T-helper 1 cell treated with Interleukin-12 subunit alpha and Interleukin-12 subunit beta and Interleukin-4 antibody, amounts not matched to agents 30 ng/mL and 1 ng/mL, for 36 hours (primary cell): ENCODE measurements at regions not wholly inside any gene's neighbourhood (a gene's known extent, or its start where the extent isn't known, plus 50 kb on each side); places are given as distances from the start of the nearest gene placed in this dataset.
"Not testable (repeated sequence)": the region's sequence is repeated elsewhere in the genome, so short reads cannot be mapped to it uniquely, and the experiment has no call there.

Experiments used
- intact Hi-C: fragments of 100-400 bp; cut with micrococcal nuclease; formaldehyde crosslinking; loops from one replicate; pipeline ENCODE4 v1.15.1; 2024

DNA sequence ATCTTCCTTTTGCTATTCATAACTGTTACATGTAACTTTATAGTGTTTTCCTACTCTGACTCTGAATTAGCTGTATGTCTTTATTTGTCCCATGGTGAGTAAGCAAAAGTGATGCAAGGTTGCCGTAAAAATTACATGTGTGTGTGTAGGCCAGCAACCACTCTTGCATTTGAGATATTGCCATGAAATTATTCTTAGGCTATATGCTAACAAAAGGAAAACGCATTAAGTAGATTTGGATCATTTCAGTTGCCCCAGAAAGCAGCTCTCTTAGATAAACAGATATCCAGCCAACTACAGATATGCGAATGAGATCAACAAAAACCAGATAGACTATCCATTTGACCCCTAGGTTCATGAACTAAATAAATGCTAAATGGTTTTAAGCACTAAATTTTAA lies 73.6 kb downstream of the CYLC2 start:
- intact Hi-C loops = no loop called here

DNA sequence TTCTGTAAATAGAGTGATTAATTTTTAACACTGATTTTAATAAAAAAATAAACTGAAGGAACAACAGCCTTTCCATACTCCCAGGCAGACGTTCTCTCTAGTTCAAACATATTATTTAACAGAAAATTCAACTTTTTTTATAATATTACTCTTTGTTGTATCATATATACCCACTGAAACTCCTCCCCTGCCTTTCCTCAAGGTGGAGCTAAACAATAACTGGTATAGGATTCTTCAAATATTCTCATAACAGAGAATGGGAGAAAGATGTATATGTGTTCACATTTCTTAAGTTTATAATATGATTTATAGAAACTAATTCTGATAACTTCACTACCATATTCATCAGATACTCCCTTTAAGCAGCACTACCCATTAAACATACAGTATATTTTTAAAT lies 83.4 kb downstream of the CYLC2 start:
- intact Hi-C loops = no loop called here

DNA sequence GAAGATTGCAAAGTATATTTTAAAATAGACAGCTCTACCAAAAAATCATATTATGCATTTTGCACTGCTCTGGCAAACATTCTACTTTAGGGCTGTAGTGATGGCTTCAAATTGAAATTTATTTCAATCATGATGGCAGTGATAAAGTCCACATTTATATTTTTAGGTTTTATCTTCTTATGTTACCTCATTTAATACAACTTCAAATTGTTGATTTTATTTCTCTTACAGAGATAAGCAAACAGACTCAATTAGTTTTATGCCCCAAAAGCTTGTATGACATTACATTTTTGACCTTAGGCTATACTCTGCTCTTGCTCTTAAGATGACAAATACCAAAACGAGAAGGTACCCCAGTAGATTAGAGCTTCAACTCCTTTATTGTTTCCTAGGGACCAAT lies 87.4 kb downstream of the CYLC2 start:
- intact Hi-C loops = no loop called here

DNA sequence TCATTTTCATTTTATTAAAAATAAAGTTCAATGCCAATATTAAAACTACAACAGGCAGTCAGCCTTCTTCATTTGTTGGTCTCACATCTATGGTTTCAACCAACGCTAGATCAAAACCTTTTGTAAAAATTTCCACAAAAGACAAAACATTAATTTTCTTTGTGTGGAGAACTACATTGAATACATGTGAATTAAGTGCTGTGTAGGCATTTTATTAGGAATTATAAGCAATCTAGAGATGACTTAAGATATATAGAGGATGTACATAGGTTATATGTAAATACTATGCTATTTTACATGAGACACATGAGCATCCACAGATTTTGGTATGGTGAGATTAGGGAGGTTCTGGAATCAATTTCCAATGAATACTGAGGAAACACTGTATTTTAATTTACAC lies 94.2 kb downstream of the CYLC2 start:
- intact Hi-C loops = no loop called here

DNA sequence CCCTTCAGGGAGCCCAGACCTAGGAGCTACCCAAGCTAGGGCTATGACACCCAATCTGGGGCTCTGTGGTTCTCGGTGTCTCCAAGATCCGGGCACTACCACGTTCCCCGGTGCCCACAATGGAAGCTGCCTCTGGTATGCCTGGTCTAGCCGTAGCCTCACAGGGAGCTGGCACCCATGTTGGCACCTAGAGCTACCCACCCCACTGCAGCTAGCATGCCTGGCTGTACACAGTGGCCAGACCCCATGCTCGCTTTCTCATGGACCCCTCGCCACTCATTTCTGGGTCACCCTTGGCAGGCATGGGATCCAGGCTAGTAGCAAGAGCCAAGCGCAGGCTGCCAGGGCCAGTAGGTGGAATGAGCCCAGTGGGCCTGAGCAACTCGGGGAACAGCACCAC lies 109.0 kb downstream of the CYLC2 start:
- intact Hi-C loops = no loop called here

DNA sequence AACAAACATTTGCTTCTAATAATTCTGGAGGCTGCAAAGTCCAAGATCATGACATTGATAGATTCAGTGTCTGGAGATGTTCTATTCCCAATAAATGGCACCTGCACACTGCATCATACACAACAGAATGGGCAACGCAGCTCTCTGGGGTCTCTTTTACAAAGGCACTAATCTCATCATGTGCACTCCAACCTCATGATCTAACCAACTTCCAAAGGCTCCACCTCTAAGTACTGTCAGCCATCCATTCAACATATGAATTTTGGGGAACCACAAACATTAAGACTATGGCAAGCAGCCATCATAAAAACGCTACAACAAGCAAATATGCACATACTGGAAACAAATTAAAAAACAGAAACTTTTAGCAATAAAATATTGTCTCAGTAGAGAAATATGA lies 121.1 kb downstream of the CYLC2 start:
- intact Hi-C loops = no loop called here

DNA sequence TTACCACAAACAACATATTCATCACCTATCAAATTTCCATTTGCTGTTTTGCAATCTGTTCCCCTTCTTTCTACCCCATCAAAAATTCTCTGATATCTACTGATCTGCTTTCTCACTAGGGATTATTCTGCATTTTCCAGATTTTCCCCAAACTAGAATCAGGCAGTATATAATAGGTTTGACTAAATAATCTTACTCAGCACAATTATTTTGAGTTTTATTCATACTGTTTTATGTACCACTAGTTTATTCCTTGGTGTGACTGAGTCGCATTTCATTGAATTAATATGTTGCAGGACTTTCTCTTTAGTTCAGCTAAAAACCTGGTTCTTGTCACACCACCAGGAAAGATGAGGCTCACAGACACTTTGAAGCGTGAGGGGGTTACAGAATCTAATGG lies 131.4 kb downstream of the CYLC2 start:
- intact Hi-C loops = no loop called here

DNA sequence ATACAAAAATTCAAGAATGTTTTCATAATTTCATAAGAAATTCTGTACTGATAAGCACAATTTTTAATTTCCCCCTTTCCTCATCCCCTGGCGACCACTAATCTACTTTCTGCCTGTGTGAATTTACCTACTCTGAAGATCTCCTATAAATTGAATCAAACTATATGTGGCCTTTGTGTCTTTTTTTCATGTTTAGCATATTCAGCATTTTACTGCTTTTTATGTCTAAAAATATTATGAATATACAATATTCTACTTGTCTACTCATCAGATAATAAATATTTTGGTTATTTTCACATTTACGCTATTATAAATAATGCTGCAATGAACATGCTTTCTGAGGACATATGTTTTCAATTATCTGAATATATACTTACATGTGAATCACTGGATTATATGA lies 144.8 kb downstream of the CYLC2 start:
- intact Hi-C loops = no loop called here

DNA sequence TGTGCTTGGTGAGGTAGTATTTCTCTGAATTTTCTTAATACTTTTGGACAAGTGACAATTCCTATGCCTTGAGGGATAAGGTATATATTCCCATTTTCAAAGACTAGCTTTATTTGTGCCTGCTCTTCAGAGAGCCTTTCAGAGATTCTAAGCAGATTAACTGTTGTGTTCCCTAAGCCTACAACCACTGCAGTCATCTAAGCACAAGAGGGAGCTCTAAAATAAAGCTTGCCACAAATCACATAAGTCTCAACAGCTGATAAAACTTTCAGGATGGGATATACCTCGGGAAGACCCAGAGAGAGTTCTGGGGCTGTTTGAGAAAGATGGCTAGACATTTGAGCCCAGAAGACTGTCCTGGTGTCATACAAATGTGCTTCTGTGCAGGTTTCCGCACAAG lies 157.3 kb downstream of the CYLC2 start:
- intact Hi-C loops = no loop called here

DNA sequence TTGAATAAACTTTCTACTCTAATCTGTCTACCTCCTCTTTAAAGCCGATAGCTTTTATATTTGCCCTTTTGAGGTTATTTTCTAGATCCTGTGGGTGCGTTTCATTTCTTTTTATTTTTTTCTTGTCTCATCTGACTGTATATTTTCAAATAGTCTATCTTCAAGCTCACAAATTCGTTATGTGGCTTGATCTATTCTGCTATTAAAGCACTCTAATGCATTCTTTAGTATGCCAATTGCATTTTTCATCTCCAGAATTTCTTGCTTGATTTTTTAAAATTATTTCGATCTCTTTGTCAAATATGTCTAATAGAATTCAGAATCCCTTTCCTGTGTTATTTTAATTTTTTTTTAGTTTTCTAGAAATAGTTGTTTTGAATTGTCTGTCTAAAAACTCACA lies 172.4 kb downstream of the CYLC2 start:
- intact Hi-C loops = no loop called here

DNA sequence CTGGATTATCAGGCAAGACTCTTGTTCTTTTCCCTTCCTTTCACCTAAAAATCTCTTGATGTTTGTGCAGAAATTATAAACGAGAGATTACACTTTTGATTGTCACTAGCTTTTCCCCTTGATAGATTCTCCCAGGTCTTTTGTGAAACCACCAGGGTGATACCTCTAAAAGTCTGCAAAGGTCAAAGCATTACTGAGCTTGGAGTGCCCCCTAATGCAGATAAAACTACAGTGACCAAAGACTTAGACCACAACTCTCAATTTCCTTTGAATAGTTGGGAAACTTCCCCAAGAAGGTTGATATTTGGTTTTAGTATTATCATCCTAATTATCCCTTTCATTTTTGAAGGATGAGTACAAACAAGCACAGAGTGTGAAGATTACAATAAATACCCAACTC lies 173.1 kb downstream of the CYLC2 start:
- intact Hi-C loops = no loop called here

DNA sequence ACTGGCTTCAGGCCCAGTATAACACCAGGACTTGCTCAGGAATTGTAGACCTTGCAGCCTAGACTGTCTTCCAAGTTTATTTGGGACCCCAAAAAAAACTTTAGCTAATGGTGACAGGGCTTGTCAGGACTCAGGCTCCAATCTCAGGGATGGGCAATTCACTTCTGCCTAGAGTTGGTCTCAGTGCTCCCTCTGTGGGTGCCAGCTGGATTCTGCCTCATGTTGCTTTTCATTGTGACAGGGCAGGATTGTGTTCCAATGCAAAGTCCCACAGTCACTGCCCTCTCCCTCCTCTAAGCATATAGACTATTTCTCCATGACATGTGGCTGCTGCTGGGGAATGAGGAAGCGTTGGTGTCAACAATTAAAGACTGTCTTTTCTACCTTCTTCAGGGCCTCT lies 174.7 kb downstream of the CYLC2 start:
- intact Hi-C loops = no loop called here

DNA sequence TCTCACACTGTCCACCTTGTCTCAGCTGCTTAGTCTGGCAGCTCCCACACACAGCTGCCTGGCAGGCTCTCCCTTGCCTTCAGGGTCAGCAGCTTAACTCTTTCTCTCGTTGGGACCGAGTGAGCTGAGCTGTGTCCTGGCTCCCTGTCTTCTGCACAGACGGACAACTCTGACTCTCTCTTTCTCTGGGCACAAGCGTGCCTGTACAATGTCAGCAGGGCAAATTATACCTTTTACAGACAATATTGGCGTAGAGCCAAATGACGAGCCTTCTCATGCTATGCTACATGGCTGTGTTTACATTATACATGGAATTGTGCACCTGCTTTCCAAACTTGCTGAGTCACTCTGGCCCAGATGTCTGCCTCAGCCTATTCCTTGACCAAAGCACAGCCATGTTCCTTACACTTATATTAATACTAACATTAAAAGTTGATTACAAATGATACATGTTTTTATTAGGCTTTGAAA lies 188.6 kb downstream of the CYLC2 start:
- intact Hi-C loops = no loop called here

DNA sequence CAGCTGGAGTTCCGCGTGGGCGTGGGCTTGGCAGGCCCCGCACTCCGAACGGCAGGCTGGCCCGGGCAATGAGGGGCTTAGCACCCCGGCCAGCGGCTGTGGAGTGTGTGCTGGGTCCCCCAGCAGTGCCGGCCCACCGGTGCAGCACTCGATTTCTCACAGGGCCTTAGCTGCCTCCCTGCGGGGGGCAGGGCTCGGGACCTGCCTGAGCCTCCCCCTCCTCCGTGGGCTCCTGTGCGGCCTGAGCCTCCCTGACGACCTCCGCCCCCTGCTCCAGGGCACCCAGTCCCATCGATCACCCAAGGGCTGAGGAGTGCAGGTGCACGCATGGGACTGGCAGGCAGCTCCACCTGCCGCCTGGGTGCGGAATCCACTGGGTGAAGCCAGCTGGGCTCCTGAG lies 191.8 kb downstream of the CYLC2 start:
- intact Hi-C loops = no loop called here

DNA sequence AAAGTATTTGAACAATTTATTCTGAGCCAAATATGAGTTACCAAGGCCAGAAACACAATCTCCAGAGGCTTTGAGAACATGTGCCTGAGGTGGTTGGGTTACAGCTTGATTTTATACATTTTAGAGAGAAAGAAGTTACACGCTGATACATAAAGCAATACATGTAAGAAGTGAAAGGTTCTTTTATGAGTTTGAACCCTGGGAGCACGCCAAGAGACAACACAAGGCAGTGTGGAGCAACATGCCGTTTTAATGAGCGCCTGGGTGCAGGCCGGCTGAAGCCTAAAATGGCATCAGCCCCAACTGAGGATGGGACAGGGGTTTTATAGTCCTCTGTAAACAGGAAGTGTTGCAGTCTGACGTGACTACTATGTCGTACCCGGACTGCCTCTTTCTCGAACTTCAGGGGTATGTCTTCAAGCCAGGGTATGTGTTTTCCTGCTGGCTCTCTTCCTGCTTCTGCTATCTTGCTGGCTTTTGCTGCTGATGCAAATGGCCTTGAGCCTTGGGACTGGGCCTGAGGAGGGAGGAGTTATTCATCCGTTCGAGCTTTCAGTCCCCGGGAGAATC lies 193.7 kb downstream of the CYLC2 start:
- intact Hi-C loops = no loop called here

DNA sequence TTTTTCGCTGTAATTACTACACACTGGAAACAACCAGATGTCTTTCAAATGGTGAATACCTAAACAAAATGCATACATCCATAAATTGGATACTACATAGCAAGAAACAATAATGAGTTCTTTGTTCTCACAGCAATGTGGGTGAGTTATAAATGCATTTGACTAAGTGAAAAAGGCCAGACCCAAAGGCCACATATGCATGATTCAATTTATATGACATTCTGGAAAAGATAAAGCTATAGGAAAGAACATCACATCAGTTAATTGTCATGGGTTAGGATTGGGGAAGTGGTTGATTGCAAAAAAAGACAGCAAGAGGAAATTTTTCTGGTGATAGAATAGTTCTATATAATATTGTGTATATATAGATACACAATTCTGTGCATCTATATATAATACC lies 198.9 kb downstream of the CYLC2 start:
- intact Hi-C loops = no loop called here

DNA sequence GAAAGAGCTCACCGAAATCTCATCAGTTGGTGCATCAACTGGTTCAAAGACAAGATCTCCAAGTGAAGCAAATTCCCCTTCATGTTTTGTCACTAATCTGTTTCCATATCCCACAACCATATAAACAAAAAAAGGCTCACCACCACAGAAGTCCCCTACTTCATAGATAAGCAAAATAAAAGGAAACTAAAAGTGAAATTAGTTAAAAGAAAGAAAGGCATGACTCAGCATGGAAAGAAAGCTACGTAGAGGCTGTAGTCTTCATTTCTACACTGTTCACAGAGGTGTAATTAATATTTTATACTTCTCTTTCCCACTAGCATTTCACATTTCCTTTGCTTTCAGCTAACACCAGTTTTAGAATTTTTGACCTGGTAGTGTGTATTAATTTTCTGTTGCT lies 208.0 kb downstream of the CYLC2 start:
- intact Hi-C loops = no loop called here

DNA sequence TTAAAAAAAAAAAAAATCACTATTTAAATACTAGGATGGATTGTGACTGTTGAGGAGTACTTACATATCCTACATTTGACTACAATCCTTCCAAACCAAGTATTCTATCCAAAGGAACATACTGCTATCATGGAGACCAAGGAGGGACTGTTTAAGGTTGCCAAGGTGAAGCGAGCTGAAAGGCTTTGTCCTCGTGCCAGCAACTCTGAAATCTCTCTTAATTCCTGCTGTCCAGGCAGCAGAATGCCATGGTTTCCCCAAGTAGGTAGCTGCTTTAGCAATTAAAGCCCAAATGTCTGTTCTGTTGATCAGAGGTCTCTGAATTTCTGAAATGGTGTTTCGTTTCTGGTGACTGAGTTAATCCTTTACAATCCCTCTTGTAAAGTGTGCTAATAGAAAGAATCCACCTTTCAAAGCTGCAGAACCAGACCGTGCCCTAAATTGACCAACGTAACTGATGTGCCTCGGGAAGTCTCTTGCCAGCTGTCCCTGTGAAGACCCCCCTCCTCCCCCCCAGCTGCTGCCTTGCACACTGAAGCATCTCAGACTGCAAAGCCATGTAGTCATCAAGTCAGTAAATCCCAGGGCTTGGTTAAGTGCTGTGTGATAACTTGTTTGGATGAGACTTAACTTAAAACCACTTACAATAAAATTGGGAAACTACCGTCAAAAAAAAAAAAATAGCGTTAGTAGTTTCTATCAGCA lies 210.9 kb downstream of the CYLC2 start:
- intact Hi-C loops = not testable (repeated sequence)

DNA sequence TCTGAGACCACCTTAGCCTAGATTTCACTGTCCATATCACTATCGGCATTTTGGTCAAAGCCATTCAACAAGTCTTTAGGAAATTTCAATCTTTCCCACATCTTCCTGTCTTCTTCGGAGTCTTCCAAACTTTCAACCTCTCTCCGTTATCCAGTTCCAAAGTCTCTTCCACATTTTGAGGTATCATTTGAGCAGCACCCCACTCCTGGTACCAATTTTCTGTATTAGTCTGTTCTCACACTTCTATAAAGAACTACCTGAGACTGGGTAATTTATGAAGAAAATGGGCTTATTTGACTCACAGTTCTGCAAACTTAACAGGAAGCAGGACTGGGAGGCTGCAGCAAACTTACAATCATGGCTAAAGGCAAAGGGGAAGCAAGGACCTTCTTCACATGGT lies 215.5 kb downstream of the CYLC2 start:
- intact Hi-C loops = no loop called here

DNA sequence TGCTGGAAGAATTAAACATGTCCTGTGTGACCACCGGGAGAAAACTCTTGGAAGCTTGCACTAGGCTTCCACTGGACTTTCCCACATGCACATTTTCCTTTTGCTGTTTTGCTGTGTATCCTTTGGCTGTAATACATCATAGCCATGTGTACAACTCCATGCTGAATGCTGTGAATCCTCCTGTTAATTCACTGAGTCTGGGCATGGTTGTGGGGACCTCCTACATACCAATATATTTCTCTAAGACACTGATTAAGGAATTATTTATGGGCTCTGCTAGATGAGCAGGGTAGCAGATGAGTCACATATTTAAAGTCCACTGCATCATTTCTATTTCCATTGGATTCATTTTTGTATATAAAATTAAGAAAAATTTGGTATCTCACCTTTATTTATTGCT lies 220.1 kb downstream of the CYLC2 start:
- intact Hi-C loops = no loop called here

DNA sequence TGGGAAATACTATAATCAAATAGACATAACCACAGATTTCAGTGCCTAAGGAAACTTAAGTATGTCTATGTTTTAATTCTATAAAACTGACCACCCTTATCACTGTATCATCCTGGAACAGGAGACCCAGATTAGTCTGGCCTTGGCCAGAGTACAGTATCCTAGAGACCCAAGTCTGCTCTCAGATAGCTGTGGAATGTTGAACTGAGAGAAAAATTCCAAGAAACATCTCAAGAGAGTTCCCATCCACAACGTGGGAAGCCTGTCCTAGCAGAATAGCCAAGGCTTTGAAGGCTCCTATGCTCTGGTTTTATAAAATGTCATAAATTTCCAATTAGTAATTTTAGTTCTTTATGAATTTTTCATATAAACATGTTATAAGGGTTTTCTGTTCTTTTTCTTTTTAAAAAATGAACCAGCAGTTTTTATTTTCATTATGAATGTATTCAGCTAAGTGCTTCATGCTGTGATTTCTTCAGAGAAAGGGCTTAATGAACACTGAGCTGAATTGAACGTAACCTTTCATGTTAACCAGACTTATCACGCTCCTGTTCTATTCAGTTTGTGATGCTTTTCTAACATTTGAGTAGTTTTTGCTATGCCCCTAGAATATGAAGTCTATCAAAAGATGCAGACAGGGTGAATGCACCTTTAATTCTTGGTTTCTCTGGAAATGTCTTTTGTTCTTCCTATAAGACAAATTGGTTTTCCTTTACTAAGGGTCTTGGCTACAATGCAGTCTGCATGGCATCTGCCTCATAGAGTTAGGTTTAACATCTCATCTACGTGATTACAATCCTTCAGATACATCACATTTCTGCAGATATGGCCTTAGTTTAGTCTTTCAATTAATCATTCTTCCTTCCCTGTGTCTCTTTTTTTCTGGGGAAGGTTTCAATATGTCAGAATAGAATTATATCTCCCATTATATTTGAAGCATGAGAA lies 230.8 kb downstream of the CYLC2 start:
- intact Hi-C loops = no loop called here

DNA sequence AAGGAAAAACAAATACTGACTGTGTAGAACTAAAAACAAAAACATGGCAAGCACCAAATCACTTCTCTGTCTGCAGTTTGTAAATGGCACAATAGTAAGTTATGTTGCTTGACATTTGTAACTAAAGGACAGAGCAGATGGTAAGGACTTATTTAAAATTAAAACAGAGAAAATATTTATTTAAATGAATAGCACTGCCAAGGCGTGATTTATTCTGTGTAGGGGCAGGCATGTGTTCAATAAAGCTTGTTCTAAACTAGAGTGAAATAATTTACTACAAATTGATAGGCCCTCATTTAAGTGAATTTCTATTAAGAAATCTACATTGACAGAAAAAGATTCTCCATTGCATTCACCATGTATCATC lies 231.5 kb downstream of the CYLC2 start:
- intact Hi-C loops = no loop called here
